HG03025 (cell line): ENCODE measurements at regions not wholly inside any gene's neighbourhood (a gene's known extent, or its start where the extent isn't known, plus 50 kb on each side); places are given as distances from the start of the nearest gene placed in this dataset.

Source experiments
- ATAC-seq: cut with Tn5 transposase; IDR thresholded peaks from one replicate; pipeline ENCODE4 v1.9.1; 2021; ENCODE audit warnings: mild to moderate bottlenecking, moderate library complexity; ENCODE audit not compliant: unreplicated experiment, low FRiP score

- ATAC-seq = no peak
Observed at GRCh38 chr7:25358926-25359325, 130.6 kb upstream of the NPVF start.

DNA sequence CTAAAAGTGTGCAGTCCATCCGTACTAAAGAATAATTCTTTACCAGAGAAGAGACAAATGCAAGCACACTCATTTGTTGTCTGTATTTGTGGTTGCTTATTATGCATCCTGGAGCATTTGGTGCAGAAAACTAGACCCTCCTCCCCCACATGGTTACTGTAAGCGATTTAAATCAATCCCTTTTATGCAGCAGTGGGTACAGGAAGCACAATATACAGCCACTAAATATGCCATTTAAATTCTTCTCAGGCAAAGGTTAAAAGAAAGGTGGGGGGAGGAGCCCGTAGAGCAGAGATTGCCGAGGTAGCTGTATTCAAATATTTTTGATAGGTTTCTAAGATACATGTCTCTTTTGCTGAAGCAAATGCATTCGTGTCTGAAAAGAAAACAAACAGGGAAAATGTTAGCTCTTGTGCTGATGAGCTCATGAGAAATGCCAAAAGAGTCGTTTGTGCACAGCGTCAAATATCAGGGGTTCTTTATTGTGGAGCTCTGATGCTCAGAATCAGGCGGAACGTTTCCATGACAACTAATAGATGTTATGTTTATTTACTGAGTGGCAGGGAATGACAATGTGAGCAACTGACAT lies 131.3 kb upstream of the NPVF start:
- ATAC-seq = no peak

DNA sequence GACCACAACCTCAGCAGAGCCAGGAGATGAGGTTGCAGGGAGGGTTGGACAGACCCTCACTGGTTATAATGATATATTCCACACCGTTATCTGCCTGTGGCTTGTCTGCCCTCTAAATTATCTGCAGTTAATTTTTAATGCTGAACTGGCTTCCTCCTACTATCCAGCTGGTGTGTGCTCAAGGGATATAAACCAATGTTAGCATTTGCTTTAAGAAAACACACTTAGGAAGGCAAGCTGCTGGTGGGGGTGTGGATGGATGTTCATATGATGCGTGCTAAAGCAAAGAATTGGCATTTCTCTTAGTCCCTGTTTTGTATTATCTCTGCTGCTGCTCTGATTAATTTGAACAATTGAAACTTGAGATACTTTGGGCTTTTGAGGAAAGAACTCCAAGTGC lies 132.2 kb upstream of the NPVF start:
- ATAC-seq = no peak

DNA sequence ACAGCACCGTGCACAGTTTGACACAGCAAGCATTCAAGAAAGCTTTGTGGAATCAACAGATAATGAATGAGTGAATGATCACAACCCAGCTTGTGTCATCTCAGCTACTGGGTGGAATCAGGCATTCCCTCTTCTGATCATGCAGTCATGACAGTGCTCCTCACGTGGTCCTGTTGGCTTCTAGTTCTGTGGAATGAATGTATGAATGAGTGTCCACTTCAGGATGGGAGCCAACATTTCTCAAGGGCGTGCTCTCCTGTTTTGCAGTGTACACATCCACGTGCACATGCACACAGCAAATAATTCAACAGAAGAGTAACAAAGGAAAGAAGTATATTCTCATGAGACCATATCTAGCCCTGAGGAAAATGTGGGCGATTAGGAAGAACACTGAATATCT lies 133.1 kb upstream of the NPVF start:
- ATAC-seq = no peak

DNA sequence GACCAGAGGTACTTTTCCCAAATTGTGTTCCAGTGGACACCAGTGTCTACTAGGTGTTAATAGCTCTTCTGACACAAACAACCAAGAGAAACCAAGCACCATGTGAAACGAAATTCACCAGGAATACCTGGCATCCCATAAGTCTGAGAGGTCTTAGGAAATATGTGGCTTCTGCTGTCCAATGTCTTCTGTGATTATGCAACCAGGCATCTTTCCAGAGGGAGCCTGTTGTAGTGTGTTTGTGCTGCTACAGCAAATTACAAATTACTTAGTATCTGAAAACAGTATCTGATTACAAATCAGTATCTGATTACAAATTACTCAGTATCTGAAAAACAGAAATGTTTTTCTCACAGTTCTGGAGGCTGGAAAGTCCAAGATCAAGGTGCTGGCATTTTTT lies 133.6 kb upstream of the NPVF start:
- ATAC-seq = no peak

DNA sequence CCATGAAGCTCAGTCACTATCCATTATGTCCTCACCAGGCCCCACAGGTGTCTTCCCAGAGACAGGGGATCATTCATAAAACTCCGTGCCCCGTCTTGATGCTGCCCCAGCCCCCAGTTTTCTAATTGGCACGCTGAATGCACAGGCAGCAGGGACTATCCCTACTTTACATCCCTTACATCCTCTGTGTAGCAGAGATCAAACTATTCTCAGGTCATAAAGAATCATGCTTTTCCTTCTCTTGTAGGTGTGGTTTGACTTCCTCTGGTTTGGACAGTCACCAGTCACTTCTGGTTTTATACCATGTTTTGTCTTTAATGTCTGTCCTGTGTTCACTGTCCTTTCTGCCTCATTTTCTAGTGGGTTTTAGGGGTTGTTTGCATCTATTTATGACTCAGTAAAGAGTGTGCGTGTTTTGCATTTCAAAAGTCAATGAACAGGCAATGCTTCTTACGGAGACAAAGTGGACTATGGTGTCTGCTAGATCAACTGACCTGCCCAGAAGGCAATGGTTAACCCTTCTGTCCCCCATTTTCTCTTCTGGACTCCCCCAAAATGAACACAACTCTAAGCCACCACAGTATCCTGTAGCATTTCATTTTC lies 140.4 kb upstream of the NPVF start:
- ATAC-seq = no peak

- no peak for ATAC-seq
Observed at GRCh38 chr7:25369786-25370185, 141.5 kb upstream of the NPVF start.

GRCh38 chr7:25371972-25372371 lies 143.7 kb upstream of the NPVF start:
- no peak for ATAC-seq

- no peak for ATAC-seq
Observed at GRCh38 chr7:25375805-25376600, 147.7 kb upstream of the NPVF start.

GRCh38 chr7:25379351-25380300 lies 151.3 kb upstream of the NPVF start:
- no peak for ATAC-seq

DNA sequence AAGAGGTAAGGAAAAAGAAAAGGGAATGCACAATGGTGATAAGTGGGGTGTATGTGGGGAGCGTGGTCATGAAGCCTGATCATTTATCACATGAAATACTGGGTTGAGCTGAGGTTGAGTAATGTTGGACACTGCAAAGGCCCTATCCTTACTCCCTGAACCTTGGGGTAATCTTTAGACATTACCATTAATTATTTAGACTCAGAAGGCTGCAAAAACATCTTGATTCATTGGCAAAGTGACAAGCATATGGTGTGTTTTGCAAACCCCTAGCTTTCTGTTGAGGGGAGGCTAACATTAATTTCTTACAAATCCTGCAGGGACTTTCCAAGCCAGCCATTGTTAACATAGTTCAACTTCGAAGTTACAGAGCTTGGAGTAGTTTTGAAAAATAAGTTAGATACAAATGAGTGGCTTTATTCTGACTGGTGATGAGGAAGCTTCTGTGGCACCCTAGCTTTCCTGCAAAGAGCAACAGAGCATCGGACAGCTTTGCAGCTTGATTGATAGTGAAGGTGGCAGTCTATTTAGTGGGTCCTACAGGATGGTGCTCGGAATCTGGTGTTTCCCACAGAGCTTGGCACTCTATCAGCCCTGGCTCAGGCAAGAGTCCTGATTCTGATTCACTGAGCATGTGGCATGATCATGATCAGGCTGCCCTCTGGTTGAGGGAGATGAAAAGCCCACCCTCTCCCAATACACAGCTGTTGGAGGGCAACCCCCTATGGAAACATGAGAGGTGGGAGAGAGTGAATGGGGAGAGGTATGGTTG lies 153.7 kb upstream of the NPVF start:
- ATAC-seq = no peak

- no peak for ATAC-seq
Observed at GRCh38 chr7:25382869-25383268, 154.6 kb upstream of the NPVF start.

DNA sequence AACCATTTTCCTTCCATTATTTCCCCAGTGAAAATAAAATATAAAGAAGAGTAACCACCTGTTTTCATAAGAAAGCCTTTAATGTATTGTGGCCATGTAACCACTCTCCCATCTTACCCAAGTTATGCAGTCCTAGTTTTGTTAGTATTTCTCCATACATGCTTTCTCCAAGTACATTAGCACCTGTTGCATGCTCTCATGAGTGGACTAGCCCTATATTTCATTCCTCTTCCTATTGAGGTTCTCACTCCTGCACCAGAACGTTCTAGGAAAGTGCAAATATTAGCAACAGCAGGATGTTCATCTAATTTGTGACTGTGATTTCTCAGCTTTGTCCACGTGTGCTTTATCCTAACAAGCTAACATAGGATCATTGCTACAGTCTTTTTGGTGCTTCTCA lies 155.1 kb upstream of the NPVF start:
- no peak for ATAC-seq

DNA sequence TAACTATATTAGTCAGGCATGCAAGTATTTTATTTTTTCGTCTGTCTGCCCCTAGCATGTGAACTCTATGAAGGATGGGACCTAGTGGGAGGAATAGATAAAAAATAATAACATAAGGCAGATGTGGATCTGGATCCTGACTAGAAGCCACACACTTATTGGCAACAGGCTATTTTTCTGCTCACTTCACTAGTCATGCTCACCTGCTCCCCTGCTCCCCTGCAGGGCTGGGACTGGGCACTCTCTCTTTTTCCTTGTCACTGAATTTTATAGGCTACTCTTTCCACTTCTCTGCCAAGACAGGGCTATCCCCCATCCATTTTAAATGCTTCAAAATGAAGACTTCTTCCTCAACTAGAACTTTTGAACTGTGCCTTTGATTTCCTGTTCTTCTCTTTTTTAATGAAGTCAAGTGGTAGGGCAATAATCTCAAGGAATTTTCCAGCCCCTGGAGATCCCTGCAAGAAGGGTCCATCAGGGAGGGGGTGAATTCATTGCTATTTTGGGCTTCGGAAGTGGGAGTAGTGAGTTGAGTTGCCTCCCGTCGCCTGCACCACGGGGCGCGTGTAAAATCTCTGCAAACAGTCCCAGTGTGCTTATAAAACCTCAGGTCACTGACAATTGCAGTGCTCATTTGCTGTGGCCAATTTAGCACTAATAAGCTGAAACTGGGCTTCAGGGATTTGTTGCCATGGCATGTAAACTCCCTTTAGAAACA lies 156.7 kb upstream of the NPVF start:
- ATAC-seq = no peak

- ATAC-seq = no peak
Observed at GRCh38 chr7:25385506-25386136, 157.3 kb upstream of the NPVF start.

DNA sequence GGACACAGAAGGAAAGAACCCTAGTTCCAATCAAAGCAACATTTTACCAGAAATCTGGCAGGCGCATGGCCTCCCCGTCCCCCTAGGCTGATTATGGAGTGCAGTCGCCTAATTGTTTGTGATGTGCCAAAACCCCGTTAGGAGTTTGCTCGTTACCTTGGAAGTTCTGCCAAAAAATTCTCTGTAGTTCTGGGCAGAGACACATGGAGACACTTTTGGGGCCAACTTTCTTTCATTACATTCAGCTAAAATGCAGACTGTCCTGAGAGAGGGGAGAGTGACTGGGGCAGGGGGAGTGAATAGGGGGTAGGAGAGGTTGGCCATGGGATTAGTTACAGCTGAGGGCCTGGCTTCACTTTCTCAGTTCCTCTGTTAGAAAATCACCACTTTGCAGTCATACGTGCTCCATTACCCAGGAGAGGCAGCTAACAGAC lies 158.0 kb upstream of the NPVF start:
- ATAC-seq = no peak

GRCh38 chr7:25388681-25389080 lies 160.4 kb upstream of the NPVF start:
- no peak for ATAC-seq

- ATAC-seq = no peak
Observed at GRCh38 chr7:25389489-25390106, 161.3 kb upstream of the NPVF start.
